Activated B cell treated with CpG ODN at 0.5 μM for 24 hours (primary cell): ENCODE measurements at regions not wholly inside any gene's neighbourhood (a gene's known extent, or its start where the extent isn't known, plus 50 kb on each side); places are given as distances from the start of the nearest gene placed in this dataset.
A peak's percentile ranks its signal among the peaks of the same experiment; 100 is the strongest.

ENCODE experiments used
- ATAC-seq: fragments of 200-7000 bp; cut with Tn5 transposase; one replicate; pipeline ENCODE4 v1.10.0; 2021; ENCODE audit warnings: low read depth, mild to moderate bottlenecking, moderate library complexity
- CTCF ChIA-PET: fragments of 350-600 bp; sonication (Branson Sonifier 250); formaldehyde crosslinking; loops from one replicate; lab custom pipeline; 2021; ENCODE audit warnings: antibody characterized with exemption; lab: Charles Lee
- POLR2A ChIA-PET: fragments of 350-600 bp; sonication (Branson Sonifier 250); formaldehyde crosslinking; loops from one replicate; lab custom pipeline; 2021; ENCODE audit warnings: antibody characterized with exemption; lab: Charles Lee
- DNase-seq: peaks from one replicate; pipeline ENCODE4 v3.0.0; 2022
- H3K27ac Mint-ChIP-seq: one replicate; pipeline ENCODE4 v1.8.0; 2020; ENCODE audit warnings: mixed read lengths
- H3K27me3 Mint-ChIP-seq: one replicate; pipeline ENCODE4 v1.8.0; 2021; ENCODE audit warnings: mixed read lengths
- H3K36me3 Mint-ChIP-seq: one replicate; pipeline ENCODE4 v1.8.0; 2021; ENCODE audit warnings: low read depth, mixed read lengths
- H3K4me1 Mint-ChIP-seq: one replicate; pipeline ENCODE4 v1.8.0; 2021; ENCODE audit warnings: mixed read lengths
- H3K4me3 Mint-ChIP-seq: one replicate; pipeline ENCODE4 v1.8.0; 2020; ENCODE audit warnings: mild to moderate bottlenecking, mixed read lengths
- H3K9me3 Mint-ChIP-seq: one replicate; pipeline ENCODE4 v1.8.0; 2020; ENCODE audit warnings: mixed read lengths
- intact Hi-C: fragments of 100-400 bp; cut with micrococcal nuclease; formaldehyde crosslinking; loops from one replicate; pipeline ENCODE4 v1.15.1; 2024
- TF ChIP-seq, protein P1 (sequence below): fragments of 200-600 bp; IDR thresholded peaks from one replicate; pipeline ENCODE4 v1.8.0; 2022; ENCODE audit warnings: antibody characterized with exemption, mild to moderate bottlenecking

DNA sequence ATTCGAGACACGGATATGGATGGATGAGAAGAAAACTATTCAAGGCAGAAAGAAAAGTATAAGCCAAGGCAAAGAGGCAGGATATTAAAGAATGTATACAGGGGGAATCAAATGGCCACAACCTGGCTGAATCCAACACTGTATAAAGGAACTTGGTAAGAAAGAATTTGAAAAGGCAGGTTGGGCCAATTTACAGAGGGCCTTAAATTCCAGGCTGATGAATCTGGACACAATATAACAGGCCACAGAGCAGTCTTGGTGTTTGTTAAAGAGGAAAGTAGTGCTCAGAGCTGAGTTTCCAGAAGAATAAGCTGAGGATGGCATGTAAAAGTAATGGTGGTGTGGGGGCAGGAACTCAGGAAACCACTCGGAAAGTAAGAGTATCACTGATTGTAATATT is 72.3 kb upstream of the POU2AF2 start:
- Mint-ChIP-seq H3K4me1 (peaks cover 48% of the 10 kb centered on the region), H3K27ac (peak overlapping the region; percentile 8), H3K27me3 (no peaks in the 10 kb centered on the region), H3K9me3 (no peaks in the 10 kb centered on the region), H3K36me3 (no peaks in the 10 kb centered on the region), H3K4me3 (no peak overlapping the region)
- intact Hi-C loops = no loop called here
- DNase-seq (no peak), ATAC-seq (no peak)
- TF ChIP-seq, protein P1, sequence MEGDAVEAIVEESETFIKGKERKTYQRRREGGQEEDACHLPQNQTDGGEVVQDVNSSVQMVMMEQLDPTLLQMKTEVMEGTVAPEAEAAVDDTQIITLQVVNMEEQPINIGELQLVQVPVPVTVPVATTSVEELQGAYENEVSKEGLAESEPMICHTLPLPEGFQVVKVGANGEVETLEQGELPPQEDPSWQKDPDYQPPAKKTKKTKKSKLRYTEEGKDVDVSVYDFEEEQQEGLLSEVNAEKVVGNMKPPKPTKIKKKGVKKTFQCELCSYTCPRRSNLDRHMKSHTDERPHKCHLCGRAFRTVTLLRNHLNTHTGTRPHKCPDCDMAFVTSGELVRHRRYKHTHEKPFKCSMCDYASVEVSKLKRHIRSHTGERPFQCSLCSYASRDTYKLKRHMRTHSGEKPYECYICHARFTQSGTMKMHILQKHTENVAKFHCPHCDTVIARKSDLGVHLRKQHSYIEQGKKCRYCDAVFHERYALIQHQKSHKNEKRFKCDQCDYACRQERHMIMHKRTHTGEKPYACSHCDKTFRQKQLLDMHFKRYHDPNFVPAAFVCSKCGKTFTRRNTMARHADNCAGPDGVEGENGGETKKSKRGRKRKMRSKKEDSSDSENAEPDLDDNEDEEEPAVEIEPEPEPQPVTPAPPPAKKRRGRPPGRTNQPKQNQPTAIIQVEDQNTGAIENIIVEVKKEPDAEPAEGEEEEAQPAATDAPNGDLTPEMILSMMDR = no peak
- ChIA-PET CTCF (no interaction called here), POLR2A (no interaction called here)

DNA sequence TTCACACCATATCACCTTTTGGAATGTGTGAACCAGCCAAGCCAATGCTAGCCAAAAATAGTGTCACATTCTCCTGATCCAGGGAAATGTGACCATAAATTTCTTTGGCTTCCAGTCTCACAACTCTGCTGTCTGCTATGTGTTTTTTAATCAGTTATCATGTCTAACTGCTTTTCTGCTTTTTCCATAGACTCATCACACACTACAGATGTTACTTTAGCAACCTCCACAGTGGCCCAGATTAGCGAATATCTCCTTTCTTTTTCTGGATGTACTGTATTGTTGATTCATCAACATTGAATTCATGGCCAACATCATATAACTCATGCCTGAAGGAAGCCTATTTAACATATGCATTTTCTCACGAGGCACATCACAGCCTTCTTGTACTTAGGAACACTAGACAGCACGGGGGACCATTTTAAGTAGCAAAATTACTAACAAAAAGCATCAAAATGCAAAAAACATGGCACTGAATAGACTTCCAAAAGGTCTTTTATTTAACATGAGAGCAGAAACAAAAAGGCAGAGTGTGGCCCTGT is 73.1 kb upstream of the POU2AF2 start:
- H3K27me3 Mint-ChIP-seq = no peaks in the 10 kb centered on the region
- no peak overlapping the region for H3K4me3 Mint-ChIP-seq
- DNase-seq (no peak), ATAC-seq (no peak)
- ChIA-PET POLR2A (no interaction called here), CTCF (no interaction called here)
- intact Hi-C loops = no loop called here
- no peaks in the 10 kb centered on the region for H3K36me3 Mint-ChIP-seq
- no peak overlapping the region for H3K27ac Mint-ChIP-seq
- TF ChIP-seq, protein P1 = no peak
- H3K9me3 Mint-ChIP-seq = no peaks in the 10 kb centered on the region
- peaks cover 40% of the 10 kb centered on the region for H3K4me1 Mint-ChIP-seq

DNA sequence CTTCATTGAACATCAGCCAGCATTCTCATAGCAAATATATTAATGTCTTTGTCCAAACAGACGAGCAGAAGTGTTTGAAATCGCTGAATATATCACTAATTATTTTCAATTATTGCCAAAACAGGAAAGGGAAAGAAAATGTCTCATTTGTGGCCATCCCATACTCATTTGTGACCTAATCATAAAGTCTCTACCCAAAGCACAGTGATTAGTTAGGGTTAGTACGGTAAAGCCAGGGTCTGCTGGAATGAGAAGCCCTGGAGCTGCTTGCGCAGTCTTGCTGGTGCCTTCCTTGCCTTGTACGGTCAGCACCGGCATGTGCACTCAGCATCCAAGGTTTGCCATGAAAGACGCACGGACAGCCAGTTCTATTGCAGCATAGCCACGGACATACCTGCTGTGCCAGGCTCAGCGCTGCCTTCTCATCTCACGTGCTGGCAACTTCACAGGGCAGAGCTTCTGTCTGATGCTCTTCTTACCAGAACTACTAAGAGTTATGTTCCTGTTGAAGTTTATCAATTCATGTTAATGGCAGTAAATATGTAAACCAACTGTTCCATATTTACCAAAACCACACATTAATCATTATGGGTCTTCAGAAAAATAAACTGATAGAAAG is 74.7 kb upstream of the POU2AF2 start:
- no peak overlapping the region for H3K27ac Mint-ChIP-seq
- ChIA-PET POLR2A (no interaction called here), CTCF (no interaction called here)

DNA sequence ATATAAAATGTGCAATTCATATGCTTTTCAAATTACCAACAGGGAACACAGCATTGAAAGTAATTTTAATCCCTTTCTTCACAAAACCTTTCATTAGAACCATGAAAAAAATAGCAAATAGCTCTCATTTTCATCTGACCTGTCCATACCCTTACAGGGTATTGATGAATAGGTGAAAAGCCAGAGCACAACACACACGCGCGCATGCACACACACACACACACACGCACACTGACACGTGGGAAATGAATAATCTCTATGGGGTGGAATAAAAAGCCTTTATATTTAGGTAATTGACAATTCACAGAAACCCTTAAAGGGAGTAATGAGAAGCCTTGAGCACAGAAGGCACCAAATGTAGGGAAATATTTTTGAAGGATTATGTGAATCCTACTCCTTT is 76.2 kb upstream of the POU2AF2 start:
- H3K4me3 Mint-ChIP-seq = no peak overlapping the region
- CTCF ChIA-PET = no interaction called here
- H3K27me3 Mint-ChIP-seq = no peaks in the 10 kb centered on the region
- no peak overlapping the region for H3K27ac Mint-ChIP-seq
- POLR2A ChIA-PET = no interaction called here
- no peaks in the 10 kb centered on the region for H3K36me3 Mint-ChIP-seq
- intact Hi-C loops = no loop called here
- TF ChIP-seq, protein P1 = no peak
- H3K9me3 Mint-ChIP-seq = no peaks in the 10 kb centered on the region
- peaks cover 14% of the 10 kb centered on the region for H3K4me1 Mint-ChIP-seq
- ATAC-seq (no peak), DNase-seq (no peak)

More for the DNA sequence above, 74.7 kb upstream of the POU2AF2 start:
- ATAC-seq (no peak), DNase-seq (no peak)
- Mint-ChIP-seq H3K9me3 (no peaks in the 10 kb centered on the region), H3K4me3 (no peak overlapping the region), H3K4me1 (peaks cover 27% of the 10 kb centered on the region), H3K36me3 (no peaks in the 10 kb centered on the region), H3K27me3 (no peaks in the 10 kb centered on the region)
- TF ChIP-seq, protein P1 = no peak
- intact Hi-C loops = no loop called here

DNA sequence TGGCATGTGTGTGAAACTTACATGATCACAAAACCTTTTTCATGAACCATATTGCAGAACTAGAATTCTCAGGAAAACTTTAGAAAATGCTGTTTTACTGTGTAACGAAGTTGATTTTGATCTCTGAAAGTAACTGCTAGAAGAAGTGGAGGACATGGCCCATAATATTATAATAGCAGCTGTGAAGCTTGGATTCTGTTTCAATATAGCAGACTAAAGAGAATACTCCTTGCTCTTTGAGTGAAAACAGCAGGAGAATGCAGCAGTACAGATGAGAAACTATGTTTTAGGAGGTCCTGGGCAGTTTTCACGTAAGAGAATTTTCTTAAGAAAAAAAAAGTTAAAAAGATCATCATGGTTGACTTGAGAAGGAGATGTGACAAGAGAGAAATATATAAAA is 76.7 kb upstream of the POU2AF2 start:
- TF ChIP-seq, protein P1 = no peak
- intact Hi-C loops = no loop called here
- no peaks in the 10 kb centered on the region for H3K36me3 Mint-ChIP-seq
- ChIA-PET CTCF (no interaction called here), POLR2A (no interaction called here)
- H3K4me1 Mint-ChIP-seq = peaks cover 11% of the 10 kb centered on the region
- no peak overlapping the region for H3K4me3 Mint-ChIP-seq
- H3K9me3 Mint-ChIP-seq = no peaks in the 10 kb centered on the region
- no peak for ATAC-seq
- H3K27me3 Mint-ChIP-seq = no peaks in the 10 kb centered on the region
- DNase-seq = no peak
- H3K27ac Mint-ChIP-seq = no peak overlapping the region
